Naive thymus-derived CD4-positive, alpha-beta T cell (primary cell): ENCODE measurements at regions not wholly inside any gene's neighbourhood (a gene's known extent, or its start where the extent isn't known, plus 50 kb on each side); places are given as distances from the start of the nearest gene placed in this dataset.

Experiments used
- ATAC-seq: fragments of 150-1000 bp; cut with Tn5 transposase; 2 replicates; pipeline ENCODE4 v1.10.0; 2021; ENCODE audit warnings: mild to moderate bottlenecking, moderate library complexity
- CTCF ChIA-PET: fragments of 350-600 bp; sonication (Branson Sonifier 250); formaldehyde crosslinking; loops from one replicate; lab custom pipeline; 2021; ENCODE audit warnings: antibody characterized with exemption; lab: Charles Lee
- POLR2A ChIA-PET: fragments of 350-600 bp; sonication (Branson Sonifier 250); formaldehyde crosslinking; loops from one replicate; lab custom pipeline; 2021; ENCODE audit warnings: antibody characterized with exemption, inconsistent platforms; lab: Charles Lee
- DNase-seq, 9 donors: peaks; one replicate each; pipeline versions ENCODE4 v3.0.0 to v3.0.0-alpha.2; 2020 to 2022; ENCODE audit warnings: mixed read lengths in 1 of 9
- H3K27ac ChIP-seq: one replicate; pipeline ENCODE4 v1.7.0; 2013; ENCODE audit warnings: mild to moderate bottlenecking, low read depth, low read length, moderate library complexity
- H3K27me3 ChIP-seq, 2 donors: one replicate each; pipeline ENCODE4 v1.7.0; 2013; ENCODE audit warnings: low read length in 2 of 2, mild to moderate bottlenecking in 2 of 2, moderate library complexity in 2 of 2; ENCODE audit not compliant: control insufficient read depth in 2 of 2, insufficient read depth in 2 of 2
- H3K36me3 ChIP-seq, 3 experiments: 1 replicate in 2 of 3; 2 replicates in 1 of 3; pipeline ENCODE4 v1.7.0; 2013; ENCODE audit warnings: low read length in 3 of 3, mild to moderate bottlenecking in 3 of 3, moderate library complexity in 1 of 3; ENCODE audit not compliant: insufficient read depth in 3 of 3, control insufficient read depth in 2 of 3
- H3K4me1 ChIP-seq, 2 donors: one replicate each; pipeline ENCODE4 v1.7.0; 2013; ENCODE audit warnings: low read length in 2 of 2, mild to moderate bottlenecking in 2 of 2, moderate library complexity in 1 of 2; ENCODE audit not compliant: control insufficient read depth in 2 of 2, insufficient read depth in 2 of 2
- H3K4me3 ChIP-seq: 2 replicates; pipeline ENCODE4 v1.7.0; 2013; ENCODE audit warnings: mild to moderate bottlenecking, low read length
- H3K9me3 ChIP-seq, 3 experiments: 1 replicate in 2 of 3; 2 replicates in 1 of 3; pipeline ENCODE4 v1.7.0; 2013; ENCODE audit warnings: low read length in 3 of 3; ENCODE audit not compliant: control insufficient read depth in 2 of 3
- H3K27ac Mint-ChIP-seq, 9 donors: one replicate each; pipeline ENCODE4 v1.8.0; 2020 to 2022; ENCODE audit warnings: mixed read lengths in 9 of 9, mild to moderate bottlenecking in 8 of 9, moderate library complexity in 5 of 9, inconsistent platforms in 2 of 9
- H3K27me3 Mint-ChIP-seq, 5 donors: one replicate each; pipeline ENCODE4 v1.8.0; 2021 to 2022; ENCODE audit warnings: mixed read lengths in 5 of 5, mild to moderate bottlenecking in 1 of 5
- H3K36me3 Mint-ChIP-seq, 5 donors: one replicate each; pipeline ENCODE4 v1.8.0; 2020 to 2022; ENCODE audit warnings: mixed read lengths in 5 of 5, mild to moderate bottlenecking in 3 of 5, inconsistent platforms in 1 of 5
- H3K4me1 Mint-ChIP-seq, 7 donors: one replicate each; pipeline ENCODE4 v1.8.0; 2020 to 2022; ENCODE audit warnings: mixed read lengths in 7 of 7, mild to moderate bottlenecking in 3 of 7, inconsistent platforms in 1 of 7
- H3K4me3 Mint-ChIP-seq, 10 donors: one replicate each; pipeline ENCODE4 v1.8.0; 2020 to 2022; ENCODE audit warnings: mild to moderate bottlenecking in 10 of 10, mixed read lengths in 10 of 10, moderate library complexity in 6 of 10, inconsistent platforms in 2 of 10
- H3K9me3 Mint-ChIP-seq, 11 donors: one replicate each; pipeline ENCODE4 v1.8.0; 2020 to 2022; ENCODE audit warnings: mixed read lengths in 11 of 11, mild to moderate bottlenecking in 4 of 11, inconsistent platforms in 1 of 11, moderate library complexity in 1 of 11
- intact Hi-C, 2 donors: fragments of 100-400 bp; cut with micrococcal nuclease; formaldehyde crosslinking; loops; one replicate each; pipeline ENCODE4 v1.15.1; 2023

- Histone ChIP-seq H3K4me1 (no peaks in the 10 kb centered on the region), H3K27ac (no peak overlapping the region), H3K36me3 (no peaks in the 10 kb centered on the region), H3K9me3 (no peaks in the 10 kb centered on the region), H3K4me3 (no peak overlapping the region), H3K27me3 (no peaks in the 10 kb centered on the region)
- ATAC-seq (no peak), DNase-seq (no peak)
- Mint-ChIP-seq H3K4me1 (peaks cover 0 to 3% (median 0%) of the 10 kb centered on the region in 7 donors), H3K9me3 (peaks cover 0 to 8% (median 1%) of the 10 kb centered on the region in 11 donors), H3K27me3 (peaks cover 0 to 22% (median 14%) of the 10 kb centered on the region in 5 donors), H3K4me3 (no peak overlapping the region), H3K27ac (no peak overlapping the region), H3K36me3 (no peaks in the 10 kb centered on the region)
- CTCF ChIA-PET: no interaction called here
- POLR2A ChIA-PET: no interaction called here
- intact Hi-C loops: no loop called here
Observed at GRCh38 chr19:32264568-32264967, 80.8 kb upstream of the ZNF507 start.

DNA sequence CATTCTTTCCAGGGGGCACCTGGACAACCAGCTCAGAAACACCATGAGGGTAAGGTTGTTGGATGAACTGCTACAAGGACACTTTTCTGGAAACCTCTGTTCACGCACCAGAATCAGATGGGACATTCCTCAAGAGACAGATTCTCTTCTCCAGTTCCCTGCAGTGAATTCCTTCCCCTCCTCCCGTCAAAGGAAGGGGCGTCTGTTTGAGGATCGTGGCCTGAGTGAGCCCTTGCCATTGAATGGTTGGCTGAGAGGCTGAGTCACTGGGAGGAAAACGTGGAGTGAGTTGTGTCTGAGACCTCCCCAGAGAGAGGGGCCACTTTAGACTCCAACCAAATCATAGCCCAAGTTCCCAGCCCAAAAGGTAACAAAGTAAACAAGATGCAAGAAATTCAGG is 79.4 kb upstream of the ZNF507 start:
- Mint-ChIP-seq H3K27ac (no peak overlapping the region), H3K4me1 (peaks cover 0 to 3% (median 0%) of the 10 kb centered on the region in 7 donors), H3K9me3 (peaks cover 0 to 6% (median 0%) of the 10 kb centered on the region in 11 donors), H3K36me3 (no peaks in the 10 kb centered on the region), H3K27me3 (peaks cover 0 to 32% (median 24%) of the 10 kb centered on the region in 5 donors), H3K4me3 (no peak overlapping the region)
- Histone ChIP-seq H3K4me3 (no peak overlapping the region), H3K36me3 (no peaks in the 10 kb centered on the region), H3K9me3 (no peaks in the 10 kb centered on the region), H3K27ac (no peak overlapping the region), H3K27me3 (no peaks in the 10 kb centered on the region), H3K4me1 (no peaks in the 10 kb centered on the region)
- ATAC-seq: no peak
- intact Hi-C loops: no loop called here
- DNase-seq: no peak
- ChIA-PET CTCF (interaction anchor here (0.6 kb wide), 1 partner anchor 1482 kb away, joined by 3 read pairs; no protein-coding TSS in a partner anchor), POLR2A (no interaction called here)

DNA sequence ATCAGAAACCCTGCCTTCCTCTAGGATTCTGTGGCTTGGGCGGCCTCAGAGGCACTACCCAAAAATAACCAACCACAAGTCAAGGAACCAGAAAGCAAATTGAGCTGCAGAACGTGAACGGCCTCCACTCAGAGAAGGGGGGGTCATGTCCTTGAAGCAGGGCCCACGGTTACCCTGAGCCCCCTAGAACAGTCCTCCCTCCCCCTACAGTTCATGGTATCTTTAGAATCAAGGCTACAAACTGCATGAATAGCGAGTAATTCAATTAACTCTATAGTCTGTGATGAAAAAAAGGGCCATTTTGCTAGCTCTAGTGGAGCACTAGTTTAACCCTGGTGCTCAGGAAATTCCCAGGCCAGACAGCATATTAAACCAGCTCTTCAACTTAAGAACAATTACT is 79.0 kb upstream of the ZNF507 start:
- H3K27me3 Mint-ChIP-seq: peaks cover under 1 to 34% (median 27%) of the 10 kb centered on the region in 5 donors
- H3K36me3 Mint-ChIP-seq: no peaks in the 10 kb centered on the region
- CTCF ChIA-PET: interaction anchor here (0.6 kb wide), 1 partner anchor 1483 kb away, joined by 3 read pairs; no protein-coding TSS in a partner anchor

GRCh38 chr19:32268381-32268780 is 77.0 kb upstream of the ZNF507 start:
- Histone ChIP-seq H3K4me1 (no peaks in the 10 kb centered on the region), H3K9me3 (no peaks in the 10 kb centered on the region), H3K36me3 (no peaks in the 10 kb centered on the region), H3K27me3 (peaks cover 0 to 4% of the 10 kb centered on the region in 2 donors), H3K4me3 (no peak overlapping the region), H3K27ac (no peak overlapping the region)
- DNase-seq (no peak), ATAC-seq (no peak)
- no peak overlapping the region for H3K27ac Mint-ChIP-seq
- H3K36me3 Mint-ChIP-seq: no peaks in the 10 kb centered on the region
- H3K4me1 Mint-ChIP-seq: peaks cover 0 to 3% (median 0%) of the 10 kb centered on the region in 7 donors
- intact Hi-C loops: no loop called here
- POLR2A ChIA-PET: no interaction called here
- peaks cover 0 to 24% (median under 1%) of the 10 kb centered on the region in 11 donors for H3K9me3 Mint-ChIP-seq
- H3K4me3 Mint-ChIP-seq: no peak overlapping the region
- CTCF ChIA-PET: no interaction called here
- H3K27me3 Mint-ChIP-seq: peaks cover 2 to 50% (median 36%) of the 10 kb centered on the region in 5 donors

More for the DNA sequence above, 79.0 kb upstream of the ZNF507 start:
- no peaks in the 10 kb centered on the region for H3K4me1 ChIP-seq
- no peak for ATAC-seq
- Mint-ChIP-seq H3K27ac (no peak overlapping the region), H3K4me1 (peaks cover 0 to 3% (median 0%) of the 10 kb centered on the region in 7 donors), H3K9me3 (peaks cover 0 to 9% (median 0%) of the 10 kb centered on the region in 11 donors), H3K4me3 (no peak overlapping the region)
- no peak for DNase-seq
- H3K4me3 ChIP-seq: no peak overlapping the region
- no peaks in the 10 kb centered on the region for H3K27me3 ChIP-seq
- POLR2A ChIA-PET: no interaction called here
- no peaks in the 10 kb centered on the region for H3K36me3 ChIP-seq
- intact Hi-C loops: no loop called here
- H3K9me3 ChIP-seq: no peaks in the 10 kb centered on the region
- no peak overlapping the region for H3K27ac ChIP-seq

DNA sequence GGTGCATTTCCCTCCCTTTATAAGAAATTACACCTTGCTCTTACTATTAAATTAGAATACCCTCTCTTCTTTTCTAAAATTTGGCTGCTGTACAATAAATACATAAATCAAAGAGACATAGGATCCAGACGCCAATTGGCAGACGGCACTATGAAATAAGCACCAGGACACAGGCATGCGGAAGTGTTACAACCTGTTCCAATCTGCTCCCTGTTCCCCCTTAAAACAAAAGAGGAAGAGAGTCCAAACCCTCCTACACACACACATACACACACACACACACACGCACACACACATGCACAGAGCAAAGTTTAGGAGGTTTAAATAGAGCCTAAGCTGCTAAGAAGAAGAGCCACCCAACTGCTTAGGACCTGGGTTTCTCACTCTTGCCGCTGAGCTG is 75.6 kb upstream of the ZNF507 start:
- H3K36me3 ChIP-seq: no peaks in the 10 kb centered on the region
- no peak for ATAC-seq
- Mint-ChIP-seq H3K9me3 (peaks cover 0 to 39% (median 9%) of the 10 kb centered on the region in 11 donors), H3K36me3 (peaks cover 0 to 3% (median 0%) of the 10 kb centered on the region in 5 donors), H3K27me3 (peaks cover 2 to 53% (median 41%) of the 10 kb centered on the region in 5 donors), H3K4me3 (no peak overlapping the region), H3K27ac (no peak overlapping the region), H3K4me1 (peaks cover 0 to 3% (median 0%) of the 10 kb centered on the region in 7 donors)
- peaks cover 0 to 4% of the 10 kb centered on the region in 2 donors for H3K27me3 ChIP-seq
- CTCF ChIA-PET: no interaction called here
- H3K4me3 ChIP-seq: no peak overlapping the region
- H3K9me3 ChIP-seq: peaks cover 0 to 7% (median 0%) of the 10 kb centered on the region in 3 experiments
- no peak for DNase-seq
- POLR2A ChIA-PET: no interaction called here
- no peaks in the 10 kb centered on the region for H3K4me1 ChIP-seq
- H3K27ac ChIP-seq: no peak overlapping the region
- intact Hi-C loops: no loop called here

- Histone ChIP-seq H3K4me1 (no peaks in the 10 kb centered on the region), H3K4me3 (no peak overlapping the region), H3K36me3 (no peaks in the 10 kb centered on the region), H3K9me3 (peaks cover 0 to 7% (median 0%) of the 10 kb centered on the region in 3 experiments), H3K27ac (no peak overlapping the region), H3K27me3 (peaks cover 0 to 4% of the 10 kb centered on the region in 2 donors)
- peaks cover 0 to 40% (median 9%) of the 10 kb centered on the region in 11 donors for H3K9me3 Mint-ChIP-seq
- intact Hi-C loops: no loop called here
- DNase-seq: no peak
- no peak for ATAC-seq
- CTCF ChIA-PET: no interaction called here
- POLR2A ChIA-PET: no interaction called here
- no peak overlapping the region for H3K27ac Mint-ChIP-seq
- no peak overlapping the region for H3K4me3 Mint-ChIP-seq
- peaks cover 0 to 3% (median 0%) of the 10 kb centered on the region in 5 donors for H3K36me3 Mint-ChIP-seq
- no peaks in the 10 kb centered on the region for H3K4me1 Mint-ChIP-seq
- peaks cover 5 to 62% (median 45%) of the 10 kb centered on the region in 5 donors for H3K27me3 Mint-ChIP-seq
Observed at GRCh38 chr19:32273483-32273882, 71.9 kb upstream of the ZNF507 start.

DNA sequence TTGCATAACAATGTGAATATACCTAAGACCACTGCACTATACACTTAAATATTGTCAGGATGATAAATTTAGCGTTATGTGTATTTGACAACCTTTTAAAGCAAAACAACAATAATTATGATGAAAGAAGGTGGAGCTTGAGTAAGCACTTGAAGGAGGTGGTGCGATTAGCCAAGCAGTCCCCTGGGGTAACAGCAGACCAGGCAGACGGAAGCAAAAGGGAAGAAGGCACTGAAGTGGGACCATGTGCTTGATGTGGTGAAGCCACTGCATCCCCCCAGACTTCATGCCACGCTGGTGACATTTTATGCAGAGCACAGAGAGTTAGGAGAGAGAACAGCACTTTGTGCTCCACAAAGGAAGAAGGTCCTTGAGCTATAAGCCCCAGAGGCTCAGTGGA is 58.3 kb upstream of the ZNF507 start:
- H3K27ac Mint-ChIP-seq: no peak overlapping the region
- ChIA-PET POLR2A (no interaction called here), CTCF (no interaction called here)
- intact Hi-C loops: no loop called here
- H3K36me3 Mint-ChIP-seq: no peaks in the 10 kb centered on the region
- H3K9me3 Mint-ChIP-seq: peaks cover 0 to 14% (median 0%) of the 10 kb centered on the region in 11 donors
- no peak overlapping the region for H3K4me3 Mint-ChIP-seq
- DNase-seq (no peak), ATAC-seq (no peak)
- Histone ChIP-seq H3K27me3 (no peaks in the 10 kb centered on the region), H3K9me3 (no peaks in the 10 kb centered on the region), H3K27ac (no peak overlapping the region), H3K4me1 (no peaks in the 10 kb centered on the region), H3K4me3 (no peak overlapping the region), H3K36me3 (no peaks in the 10 kb centered on the region)
- peaks cover 0 to 31% (median 25%) of the 10 kb centered on the region in 5 donors for H3K27me3 Mint-ChIP-seq
- no peaks in the 10 kb centered on the region for H3K4me1 Mint-ChIP-seq
